ENCODE measurements at regions not wholly inside any gene's neighbourhood (a gene's known extent, or its start where the extent isn't known, plus 50 kb on each side); places are given as distances from the start of the nearest gene placed in this dataset.
A peak's percentile ranks its signal among the peaks of the same experiment; 100 is the strongest.

DNA sequence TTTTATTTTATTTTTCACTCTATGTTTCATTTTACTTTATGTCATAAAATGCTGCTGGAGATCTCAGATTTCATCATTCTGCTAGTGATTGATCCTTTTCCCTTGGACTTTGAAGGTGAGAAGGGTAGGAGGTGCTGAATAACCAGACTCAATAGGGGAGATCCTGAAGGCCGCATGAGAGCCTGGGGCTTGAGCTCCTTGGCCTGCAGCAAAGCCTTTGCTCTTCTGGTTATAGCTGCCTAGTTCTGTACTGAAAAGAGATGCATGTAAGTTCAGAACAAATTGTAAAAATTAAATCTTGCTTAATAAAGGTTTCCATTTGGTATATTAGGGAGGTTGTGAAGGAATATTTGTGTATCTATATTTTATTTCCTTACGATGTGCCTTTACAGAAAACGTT lies 430.2 kb downstream of the QKI start:
- no peak for DNase-seq

DNA sequence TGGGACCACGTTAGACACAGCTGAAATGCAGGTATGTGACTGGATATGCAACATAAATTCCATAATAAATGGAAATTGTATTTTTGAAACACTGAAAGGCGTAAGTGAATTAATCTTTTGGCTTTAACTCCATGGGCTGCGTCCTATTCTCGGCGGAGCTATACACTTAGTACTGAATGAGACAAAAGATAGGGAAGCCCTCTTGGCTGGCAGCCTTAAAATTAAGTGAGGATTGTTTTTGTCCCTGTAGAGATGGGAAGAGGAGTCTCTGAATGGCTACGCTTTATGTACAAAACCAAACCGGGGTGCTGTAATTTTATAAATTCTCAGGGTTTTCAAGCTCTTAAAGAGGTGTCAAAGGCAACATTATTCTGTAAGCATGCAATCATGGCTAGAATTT lies 429.8 kb downstream of the QKI start:
- DNase-seq, result no peak

DNA sequence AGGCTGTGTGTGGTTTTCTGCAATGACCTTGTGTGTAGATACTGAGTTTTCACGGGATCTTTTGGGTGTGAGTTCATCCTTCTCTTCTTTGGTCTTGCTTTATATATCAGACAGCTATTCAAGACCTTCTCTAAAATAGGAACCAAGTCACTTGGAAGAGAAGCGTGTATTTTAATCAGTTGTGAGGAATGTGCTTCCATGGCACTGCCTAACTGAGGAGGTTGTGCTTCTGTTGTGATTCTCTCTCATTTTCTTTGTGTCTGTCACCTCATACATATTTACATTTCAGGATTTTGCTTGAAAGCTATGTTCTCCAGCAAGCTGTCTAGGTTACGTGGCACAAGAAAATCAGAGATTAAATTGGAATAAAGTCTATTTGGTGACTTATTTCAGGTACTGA lies 428.7 kb downstream of the QKI start:
- DNase-seq, result no peak

DNA sequence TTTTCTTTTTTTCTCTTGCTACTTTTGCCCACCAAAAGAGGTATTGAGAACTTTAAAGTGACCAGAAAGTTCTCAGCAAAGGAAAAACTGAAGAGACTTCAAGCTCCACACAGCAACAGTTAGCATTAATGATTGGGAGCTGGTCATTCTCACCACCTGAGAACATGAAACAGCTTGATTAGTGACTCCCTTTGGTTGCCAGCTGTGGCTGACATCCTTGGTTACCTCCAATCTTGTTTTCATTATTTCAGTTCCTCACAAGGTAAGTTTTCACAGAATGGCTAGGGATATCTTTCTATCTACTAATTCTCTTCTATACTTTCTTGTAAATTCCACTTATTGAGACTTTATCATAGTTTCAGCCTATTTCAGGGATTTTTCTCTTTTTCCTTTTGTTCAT lies 427.9 kb downstream of the QKI start:
- DNase-seq, result no peak

DNA sequence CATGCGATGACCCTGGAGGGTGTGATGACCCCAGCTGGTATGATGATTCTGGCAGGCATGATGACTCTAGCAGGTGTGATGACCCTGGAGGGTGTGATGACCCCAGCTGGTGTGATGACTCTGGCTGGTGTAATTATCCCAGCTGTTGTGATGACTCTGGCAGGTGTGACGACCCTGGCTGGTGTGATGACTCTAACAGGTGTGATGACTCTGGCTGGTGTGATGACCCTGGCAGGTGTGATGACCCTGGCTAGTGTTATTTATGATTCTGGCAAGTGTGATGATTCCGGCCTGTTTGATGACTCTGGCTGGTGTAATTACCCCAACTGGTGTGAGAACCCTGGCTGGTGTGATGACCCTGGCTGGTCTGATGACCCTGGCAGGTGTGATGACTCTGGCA lies 427.2 kb downstream of the QKI start:
- DNase-seq, result no peak

DNA sequence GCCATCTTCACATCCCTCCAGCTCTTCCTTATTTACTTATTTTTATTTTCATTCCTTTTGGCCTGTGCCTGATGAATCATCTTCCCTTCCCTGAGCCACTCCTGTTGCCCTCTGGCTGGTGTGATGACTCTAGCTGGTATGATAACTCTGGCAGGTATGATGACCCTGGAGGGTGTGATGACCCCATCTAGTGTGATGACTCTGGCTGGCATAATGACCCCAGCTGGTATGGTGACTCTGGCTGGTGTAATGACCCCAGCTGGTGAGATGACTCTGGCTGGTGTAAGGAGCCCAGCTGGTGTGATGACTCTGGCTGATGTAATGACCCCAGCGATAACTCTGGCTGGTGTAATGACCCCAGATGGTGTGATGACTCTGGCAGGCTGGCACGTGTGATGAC lies 426.8 kb downstream of the QKI start:
- no peak for DNase-seq

DNA sequence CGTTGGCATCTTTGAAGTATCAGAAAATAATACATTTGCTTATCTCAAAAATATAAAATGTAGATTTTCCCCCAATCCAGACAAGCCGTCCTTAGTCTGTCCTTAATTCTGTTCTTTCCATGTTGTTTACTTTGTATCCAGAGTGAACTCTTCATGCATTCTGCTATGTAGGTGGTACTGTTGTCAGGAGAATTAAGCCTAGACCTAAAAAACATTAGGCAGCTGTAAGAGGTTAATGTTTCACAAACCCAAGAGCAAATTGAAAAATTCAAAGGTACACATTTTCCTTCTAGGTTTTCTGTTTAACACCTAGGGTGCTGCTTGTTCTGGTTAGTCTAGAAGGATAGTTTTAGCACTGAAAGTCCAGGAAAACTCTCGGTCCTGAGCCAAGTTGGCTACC lies 426.4 kb downstream of the QKI start:
- DNase-seq, result no peak

DNA sequence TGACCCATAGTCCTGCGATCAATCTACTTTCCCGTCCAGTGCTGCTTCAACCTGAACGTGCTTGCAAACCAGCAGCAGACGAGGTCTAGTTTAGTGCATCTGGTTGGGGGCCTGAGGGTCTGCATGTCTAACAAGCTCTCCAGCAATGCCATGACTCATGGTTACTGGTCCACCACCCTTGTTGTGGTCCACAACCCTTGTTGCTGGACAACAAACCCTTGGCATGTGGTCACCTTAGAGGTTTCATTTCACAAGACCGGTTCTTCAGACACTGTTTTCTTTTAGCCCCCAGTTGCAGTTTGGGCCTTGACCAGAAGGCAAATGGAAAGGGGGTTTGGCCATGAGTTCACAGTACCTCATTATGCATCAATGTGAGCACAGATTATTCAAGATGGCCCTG lies 424.8 kb downstream of the QKI start:
- DNase-seq, result peak; percentile 82

DNA sequence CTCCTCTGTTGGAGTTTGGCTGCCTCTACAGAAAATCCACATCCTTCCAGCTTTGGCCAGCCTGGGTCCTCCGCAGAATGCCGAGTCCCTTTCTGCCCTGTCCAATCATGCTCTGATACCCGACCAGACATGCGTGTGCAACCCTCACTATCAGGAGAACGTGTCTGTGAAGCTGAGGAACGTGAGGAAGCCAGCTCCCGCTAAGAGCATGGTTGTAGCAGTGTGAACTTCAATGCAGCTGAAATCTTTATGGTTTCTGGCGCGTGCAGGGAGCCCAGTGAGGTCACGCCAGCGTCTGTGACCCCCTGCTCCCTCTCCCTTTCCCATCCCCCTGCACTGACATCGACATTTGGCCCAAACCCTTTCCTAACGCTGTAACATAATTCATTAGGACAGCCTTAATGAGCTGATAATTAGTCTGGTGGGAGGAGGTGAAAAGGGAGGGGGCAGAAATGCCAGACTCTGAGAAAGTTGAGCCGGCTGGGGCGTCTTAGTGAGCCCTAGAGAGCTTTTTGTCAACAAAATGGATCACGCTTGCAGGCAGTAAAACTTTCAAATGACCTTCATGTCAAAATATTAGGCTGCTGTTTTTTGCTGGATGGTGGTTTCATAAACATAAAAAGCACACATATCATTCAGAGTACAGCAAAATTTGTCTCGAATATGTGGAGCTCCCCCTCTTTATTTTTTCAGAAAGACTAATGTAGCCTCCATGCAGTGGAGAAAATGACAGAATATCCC lies 423.3 kb downstream of the QKI start:
- DNase-seq, result peak; percentile 57

DNA sequence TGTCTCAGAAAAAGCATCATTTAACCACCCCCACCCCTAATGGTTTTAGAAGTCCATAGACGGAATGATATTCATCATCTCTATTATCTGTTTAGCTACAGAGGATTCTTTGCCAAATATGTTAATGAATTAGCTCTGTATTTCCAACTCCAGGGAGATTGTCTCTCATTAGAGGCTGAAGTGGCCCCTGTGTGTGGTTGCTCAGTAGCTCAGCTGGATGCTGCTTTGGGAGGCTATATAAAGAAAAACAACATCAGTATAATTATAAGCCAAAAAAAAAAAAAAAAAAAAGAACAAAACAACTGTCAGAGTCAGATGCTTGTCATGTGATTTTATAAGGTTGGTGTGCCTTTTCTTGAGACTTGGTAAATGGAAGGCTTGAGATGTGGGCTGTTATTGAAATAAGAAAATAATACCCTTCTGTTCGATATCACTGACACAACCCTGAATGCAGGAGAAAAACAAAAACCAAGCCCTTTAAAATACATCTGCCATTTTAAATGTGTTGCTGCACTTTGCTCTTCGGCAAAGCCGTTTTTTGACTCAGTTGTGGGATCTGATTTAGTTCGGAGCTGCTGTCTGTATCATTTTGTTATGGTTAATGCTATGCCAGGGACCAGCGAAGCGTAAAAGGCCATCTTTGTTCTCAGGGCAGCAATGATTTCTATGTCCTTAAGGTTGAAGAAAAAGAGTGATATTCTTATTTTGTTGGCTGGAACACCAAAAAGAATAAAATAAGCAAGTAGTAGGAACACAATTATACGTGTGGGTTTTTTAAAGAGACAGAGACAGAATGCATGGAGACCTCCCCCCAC lies 422.6 kb downstream of the QKI start:
- no peak for DNase-seq

DNA sequence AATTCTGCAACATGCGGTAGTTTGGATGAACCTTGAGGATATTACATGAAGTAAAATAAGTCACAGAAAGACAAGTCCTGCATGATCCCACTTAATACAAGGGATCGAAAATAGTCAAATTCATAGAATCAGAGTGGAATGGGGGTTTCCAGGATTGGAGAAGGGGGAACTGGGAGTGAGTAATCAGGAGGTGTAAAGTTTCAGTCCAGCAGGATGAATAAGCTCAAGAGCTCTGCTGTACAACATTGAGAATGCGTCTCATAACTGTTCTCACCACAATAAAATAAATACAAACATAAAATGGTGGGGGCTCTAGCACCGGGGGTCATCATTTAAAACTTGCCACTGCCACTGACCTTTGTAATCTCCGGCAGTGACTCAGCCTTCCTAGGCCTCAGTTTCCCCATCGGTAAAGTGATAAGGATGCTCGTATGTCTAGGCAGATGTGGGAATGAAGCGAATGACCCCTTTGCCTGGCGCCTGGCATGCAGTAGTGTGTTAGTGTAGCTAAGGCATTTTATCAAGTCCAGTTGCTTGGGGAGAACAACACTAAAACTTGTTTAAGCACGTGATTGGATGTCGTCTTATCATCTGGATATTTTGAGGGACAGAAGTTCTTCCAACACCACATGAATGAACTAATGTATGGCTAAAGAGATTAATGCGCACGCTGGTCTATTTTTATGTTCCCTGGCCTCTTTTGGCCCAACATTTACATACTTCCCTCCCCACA lies 421.1 kb downstream of the QKI start:
- no peak for DNase-seq

DNA sequence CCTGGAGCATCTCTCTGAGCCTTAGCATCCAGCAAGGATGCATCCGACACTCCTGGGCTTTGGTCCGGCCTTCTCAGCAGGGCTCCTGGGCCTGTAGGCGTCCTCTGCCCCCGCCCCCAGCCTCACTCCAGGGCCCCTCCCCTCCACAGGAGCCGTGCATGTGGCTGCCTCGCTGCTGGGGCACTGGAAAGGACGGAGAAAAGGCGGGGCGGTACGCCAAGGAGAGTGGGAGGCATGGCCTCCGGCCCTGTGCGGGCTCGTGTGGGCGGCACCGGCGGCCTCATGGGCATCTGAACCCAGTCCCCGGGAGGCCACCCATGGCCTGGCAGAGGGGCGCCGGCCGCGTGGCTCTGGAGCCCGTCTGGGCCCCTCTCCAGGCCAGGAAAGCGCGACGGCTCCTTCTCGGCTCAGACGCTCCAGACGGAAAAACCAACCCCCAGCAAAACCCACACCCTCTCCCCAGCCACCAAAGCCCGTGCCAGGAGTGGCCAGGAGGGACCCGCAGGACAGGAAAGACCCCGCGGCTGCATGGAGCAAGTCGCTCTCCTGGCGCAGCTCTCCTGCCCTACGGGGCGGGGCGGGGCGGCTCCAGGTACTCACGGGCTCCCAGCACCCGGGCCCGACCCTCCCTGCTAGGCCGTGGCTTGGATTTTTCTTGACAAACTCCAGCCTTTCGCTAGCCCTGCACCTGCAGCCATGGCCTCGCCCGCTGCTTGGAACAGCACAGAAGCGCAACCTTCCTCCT lies 419.9 kb downstream of the QKI start:
- DNase-seq, result peak; percentile 51

DNA sequence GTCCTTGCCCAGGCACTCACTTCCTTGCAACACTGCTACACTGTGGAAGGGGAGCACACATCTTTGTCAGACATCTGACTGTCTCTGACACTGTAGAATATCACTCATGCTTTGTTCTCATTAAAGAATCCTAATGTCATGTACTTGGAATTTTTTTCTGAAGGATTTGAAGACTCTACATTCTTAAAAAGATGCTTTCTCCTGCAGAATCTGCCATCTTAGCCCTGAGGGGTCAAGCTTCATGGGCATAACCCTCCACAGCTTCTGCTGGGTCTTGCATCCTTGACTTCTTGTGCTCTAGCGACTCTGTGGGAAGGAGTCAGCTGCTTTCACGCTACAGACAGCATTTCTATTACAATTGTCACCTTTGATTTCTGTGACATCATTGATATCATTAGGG lies 417.2 kb downstream of the QKI start:
- no peak for DNase-seq

DNA sequence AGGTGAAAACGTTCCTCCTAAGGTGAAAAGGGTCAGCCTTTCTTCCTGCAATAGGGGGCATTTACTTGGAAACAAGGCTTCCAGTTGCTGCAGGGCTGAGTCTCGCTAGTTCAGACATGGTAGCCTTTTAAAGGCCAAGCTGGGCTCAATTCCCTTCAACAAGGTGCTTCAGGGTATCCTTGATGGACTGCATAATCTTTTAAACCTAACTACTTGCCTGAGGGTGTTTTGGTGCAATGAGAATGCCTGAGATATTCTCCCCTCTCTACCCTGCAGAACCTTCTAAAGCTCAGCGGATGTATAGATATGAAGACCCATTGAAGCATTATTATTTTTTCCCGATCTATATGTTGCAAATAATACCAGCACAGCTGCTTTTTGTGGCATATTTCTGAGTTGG lies 416.1 kb downstream of the QKI start:
- DNase-seq, result no peak

DNA sequence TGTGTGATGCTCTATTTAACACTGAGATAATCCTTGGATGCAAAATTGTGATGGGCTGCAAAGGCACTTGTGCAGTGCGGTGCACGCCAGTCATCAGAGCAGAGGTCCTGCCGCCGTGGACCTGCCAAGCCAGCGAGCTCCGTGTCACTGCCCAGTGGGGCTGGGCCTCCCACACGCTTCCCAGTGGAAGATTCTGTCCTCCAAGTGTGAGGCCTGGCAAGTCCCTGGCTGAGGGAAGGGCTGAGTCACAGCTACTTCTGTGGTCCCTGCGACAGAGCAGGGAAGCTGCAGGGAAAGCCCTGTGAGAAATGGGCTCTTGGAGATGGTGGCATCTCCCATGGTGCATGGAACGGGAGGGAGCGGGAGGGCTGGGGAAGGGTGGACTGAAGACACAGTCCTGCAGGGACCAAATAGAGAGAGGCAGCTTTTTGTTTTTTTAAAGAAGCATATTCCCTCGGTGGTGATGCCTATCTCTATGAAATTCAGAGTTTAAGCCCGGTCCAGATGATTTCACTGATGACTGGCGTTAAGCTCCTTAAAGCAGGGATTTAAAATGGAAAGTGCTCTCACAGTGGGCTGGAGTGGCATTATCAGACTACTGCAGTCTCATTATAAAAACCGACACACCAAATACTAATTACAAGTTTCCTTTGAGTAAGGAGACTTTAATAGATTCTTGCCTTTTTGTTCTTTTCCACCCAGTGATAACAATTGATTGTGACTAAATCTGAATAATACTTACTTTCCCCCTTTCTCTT lies 413.7 kb downstream of the QKI start:
- peak; percentile 66 for DNase-seq

DNA sequence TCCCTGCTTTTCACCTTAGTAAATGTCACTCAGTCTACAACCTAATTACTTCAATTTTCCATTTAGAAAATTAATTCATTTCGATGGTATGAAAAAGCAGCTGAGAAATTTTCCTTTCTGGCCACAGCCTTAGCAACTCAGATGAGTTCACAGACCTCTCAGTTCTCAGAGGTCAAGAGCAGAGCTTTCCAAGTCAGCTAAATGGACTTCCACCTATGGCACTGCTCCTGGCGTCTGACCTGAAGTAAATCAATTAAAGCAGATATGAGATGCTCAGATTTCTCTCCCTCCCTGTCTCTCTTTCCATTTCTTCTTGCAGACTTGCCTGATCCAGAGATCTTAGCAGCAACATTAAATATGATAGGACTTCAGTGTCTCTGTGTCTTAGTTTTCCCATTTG lies 412.6 kb downstream of the QKI start:
- DNase-seq, result no peak

DNA sequence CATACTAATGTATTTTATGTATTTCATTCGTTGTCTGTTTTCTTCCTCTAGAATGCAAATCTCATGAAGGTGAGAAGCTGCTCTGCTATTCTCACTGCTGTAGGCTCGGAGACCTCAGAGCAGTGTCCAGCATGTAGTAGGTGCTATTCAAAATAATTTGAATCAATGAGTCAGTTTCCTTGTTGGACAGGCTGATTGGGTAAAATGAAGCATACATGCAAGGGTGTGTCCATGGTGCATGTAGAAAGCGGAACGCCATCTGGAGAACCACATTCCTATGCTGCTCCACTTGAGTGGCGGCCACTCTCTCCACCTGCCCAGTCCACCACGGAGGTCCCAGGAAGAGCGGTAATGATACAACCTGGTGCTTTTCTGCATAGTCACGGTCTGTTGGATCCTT lies 412.1 kb downstream of the QKI start:
- no peak for DNase-seq

DNA sequence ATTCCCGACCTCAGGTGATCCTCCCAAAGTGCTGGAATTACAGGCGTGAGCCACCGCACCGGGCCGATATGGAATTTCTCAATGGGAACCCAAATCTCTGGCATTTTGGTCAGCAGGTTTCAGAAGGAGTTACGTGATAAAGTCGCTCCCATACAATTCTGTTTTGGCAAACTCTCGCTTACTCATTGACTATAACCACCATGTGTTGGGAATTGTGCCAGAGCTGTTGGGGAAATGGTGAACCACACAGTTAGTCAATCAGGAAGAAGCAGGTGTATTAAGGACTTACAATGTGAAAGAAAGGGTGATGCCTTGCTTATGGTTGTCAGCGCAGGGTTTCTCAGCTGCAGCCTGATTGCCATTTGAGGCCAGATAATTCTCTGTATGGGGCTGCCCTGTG lies 410.5 kb downstream of the QKI start:
- no peak for DNase-seq

DNA sequence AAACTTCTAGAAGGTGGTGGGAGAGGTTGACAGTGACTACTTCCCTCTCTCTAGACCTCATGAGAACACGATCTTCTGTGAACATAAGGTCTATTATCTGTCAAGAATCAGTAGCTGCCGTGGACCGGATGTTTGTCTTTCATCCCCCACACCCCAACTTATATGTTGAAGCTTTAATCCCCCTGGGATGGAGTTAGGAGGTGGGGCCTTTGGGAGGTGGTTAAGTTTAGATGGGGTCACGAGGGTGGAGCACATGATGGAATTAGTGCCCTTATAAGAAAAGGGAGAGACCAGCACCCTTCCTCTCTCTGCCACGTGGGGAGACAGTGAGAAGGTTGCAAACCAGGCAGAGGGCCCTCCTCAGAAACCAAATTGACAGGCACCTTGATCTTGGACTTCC lies 409.1 kb downstream of the QKI start:
- DNase-seq, result no peak

DNA sequence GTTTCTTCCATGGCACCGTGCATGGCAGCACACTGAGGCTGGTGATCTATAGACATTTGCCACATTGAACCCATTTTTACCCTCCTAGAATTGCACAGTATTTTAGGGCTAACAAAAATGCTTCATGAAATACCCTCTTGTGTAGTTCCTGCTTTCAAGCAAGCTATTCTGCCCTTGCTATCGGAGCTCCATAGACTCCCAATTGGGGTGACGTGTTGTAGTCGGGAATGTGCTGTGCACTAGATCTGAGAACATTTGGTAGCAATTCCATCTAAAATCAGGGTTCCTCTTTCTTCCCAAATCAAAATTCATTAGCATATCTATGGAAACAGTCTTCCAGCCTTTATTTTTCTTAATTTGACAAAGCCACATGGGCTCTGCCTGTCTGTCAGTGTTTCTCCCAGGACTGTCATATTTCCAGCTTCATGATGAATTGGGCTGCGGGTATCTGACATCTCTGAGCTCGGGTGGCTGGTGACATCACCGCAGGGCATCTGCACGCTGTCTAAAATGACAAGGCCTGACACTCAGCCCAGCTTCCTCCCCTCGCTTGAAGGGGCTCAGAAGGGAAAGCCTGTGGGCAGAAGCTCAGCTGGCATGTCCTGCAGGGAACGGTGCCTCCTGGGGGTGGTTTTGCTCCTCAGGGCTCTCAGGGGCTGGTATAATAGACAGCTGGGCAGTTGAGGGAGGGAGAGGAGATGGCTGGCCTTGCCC lies 406.4 kb downstream of the QKI start:
- DNase-seq, result no peak

DNA sequence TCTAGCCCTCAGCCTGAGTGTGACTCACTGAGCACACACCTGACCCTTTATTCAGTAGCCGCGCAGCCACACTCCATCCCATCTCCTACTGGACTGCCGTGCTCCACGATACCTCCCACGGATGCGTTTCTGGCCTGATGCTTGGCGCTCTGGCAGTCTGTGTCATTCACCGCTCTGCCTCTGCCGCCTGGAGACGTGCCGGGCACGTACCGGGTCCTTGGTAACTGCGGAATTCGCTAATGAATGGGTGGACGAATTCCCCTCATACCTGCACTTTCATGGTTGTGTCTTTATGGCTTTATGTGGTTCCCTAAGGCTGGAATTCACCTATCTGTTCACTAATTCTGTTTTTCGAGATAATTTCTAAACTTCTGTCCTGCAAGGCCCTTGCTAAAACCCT lies 405.7 kb downstream of the QKI start:
- no peak for DNase-seq

DNA sequence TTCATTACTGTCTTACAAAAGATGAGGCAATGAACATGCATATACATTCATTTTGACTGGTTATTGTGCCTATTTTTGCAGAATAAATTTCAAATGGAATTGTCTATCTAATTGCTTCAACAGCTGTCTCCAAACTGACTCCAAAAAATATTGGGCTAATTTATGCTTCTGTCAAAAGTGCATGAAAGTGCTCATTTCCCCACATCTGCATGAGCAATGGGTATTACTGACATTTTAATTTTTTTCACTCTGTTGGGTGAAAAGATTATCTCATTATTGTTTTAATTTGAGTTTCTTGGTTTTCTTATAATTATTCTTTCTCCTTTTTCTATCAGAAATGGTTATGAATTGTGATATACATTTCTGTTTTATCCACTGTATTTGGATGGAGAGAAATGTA lies 404.2 kb downstream of the QKI start:
- no peak for DNase-seq

Data from islet precursor cell (in vitro differentiated cells).